HG03175 (cell line): ENCODE measurements at regions not wholly inside any gene's neighbourhood (a gene's known extent, or its start where the extent isn't known, plus 50 kb on each side); places are given as distances from the start of the nearest gene placed in this dataset.
"Not testable (repeated sequence)": the region's sequence is repeated elsewhere in the genome, so short reads cannot be mapped to it uniquely, and the experiment has no call there.

Source experiments
- ATAC-seq: cut with Tn5 transposase; IDR thresholded peaks from one replicate; pipeline ENCODE4 v1.9.1; 2021; ENCODE audit warnings: mild to moderate bottlenecking, moderate library complexity; ENCODE audit not compliant: unreplicated experiment

DNA sequence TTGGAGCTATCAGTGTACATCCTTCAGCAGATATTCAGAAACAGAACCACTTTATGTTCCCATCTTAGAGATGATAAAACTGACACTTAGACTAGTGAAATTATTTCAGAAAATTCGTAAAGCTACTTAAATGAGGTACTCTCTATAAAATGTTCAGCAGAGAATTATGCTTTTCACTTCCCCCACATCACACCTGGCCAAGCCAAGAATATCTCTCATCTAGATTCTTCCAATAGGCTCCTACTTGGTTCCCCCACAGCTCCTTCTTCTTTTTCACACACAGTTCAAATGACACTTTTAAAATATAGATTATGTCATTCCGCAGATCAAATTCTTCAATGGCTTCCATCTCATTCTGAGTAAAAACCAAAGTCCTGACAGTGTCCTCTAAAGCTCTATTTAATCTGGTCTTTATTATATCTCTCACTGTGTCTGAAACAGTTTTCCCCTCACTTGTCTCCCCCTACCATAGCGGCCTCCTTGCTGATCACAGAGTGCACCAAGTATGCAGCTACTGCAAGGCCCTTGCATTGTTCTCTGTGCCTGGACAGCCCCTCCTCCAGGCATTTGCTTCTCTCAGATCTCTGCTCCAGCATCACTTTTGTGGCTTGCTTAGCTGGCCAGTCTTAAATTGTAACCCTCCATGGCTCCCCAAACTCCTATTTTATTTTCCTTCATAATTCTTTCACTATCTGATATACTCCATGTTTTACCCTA is 736.8 kb upstream of the USP15 start:
- ATAC-seq = no peak

DNA sequence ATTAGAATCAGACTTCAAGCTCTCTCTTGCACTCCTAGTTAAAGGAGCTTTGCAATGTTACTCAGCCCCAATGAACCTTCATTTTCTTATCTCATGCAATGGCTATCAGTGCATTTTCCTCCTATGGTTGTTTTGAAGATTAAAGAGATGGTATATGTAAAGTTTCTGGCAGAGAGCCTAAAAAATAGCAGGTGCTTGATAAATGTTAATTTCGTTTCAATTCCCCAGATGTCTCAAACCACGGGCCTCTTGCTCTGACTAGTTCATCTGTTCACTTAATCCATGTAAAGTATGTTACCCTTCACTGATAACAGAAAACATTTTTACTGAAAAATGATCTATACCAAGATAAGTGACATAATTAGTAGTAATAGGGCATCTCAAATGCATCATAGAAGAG is 735.4 kb upstream of the USP15 start:
- no peak for ATAC-seq

DNA sequence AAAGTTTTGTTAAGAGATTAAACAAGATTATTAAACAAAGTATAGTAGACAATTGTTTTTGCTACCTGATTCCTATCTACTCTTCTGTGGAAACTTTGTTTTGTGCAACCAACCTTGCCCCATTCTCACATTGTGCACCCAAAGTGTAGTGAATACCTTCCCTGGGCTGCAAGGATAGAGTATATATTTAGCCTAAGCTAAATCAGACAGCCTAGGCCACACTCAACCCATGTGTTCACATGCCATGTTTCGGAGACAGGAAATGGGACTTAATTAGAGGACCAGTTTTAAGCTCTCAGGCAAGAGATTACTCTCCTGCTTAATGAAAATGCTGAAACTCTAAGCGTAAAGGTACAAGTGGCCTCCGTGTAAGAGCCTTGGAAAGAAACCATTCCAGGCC is 734.9 kb upstream of the USP15 start:
- no peak for ATAC-seq

DNA sequence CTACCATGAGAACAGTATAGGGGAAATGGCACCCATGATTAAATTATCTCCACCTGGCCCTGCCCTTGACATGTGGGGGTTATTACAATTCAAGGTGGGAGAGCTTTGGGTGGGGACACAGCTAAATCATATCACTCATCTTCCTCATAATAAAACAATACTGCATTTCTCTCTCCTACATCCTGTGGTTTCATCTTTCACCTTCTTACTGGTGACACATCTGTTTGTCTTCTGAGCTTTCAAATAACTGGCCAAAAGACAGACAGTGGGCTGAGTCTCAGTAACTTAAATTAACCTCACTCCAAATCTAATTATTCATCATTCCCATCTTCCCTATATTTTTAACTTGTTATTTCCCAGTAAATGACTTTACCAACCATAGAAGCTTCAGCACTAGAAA is 729.7 kb upstream of the USP15 start:
- ATAC-seq = no peak

- ATAC-seq = no peak
These were observed 729.0 kb upstream of the USP15 start for GRCh38 chr12:61531195-61531594.

DNA sequence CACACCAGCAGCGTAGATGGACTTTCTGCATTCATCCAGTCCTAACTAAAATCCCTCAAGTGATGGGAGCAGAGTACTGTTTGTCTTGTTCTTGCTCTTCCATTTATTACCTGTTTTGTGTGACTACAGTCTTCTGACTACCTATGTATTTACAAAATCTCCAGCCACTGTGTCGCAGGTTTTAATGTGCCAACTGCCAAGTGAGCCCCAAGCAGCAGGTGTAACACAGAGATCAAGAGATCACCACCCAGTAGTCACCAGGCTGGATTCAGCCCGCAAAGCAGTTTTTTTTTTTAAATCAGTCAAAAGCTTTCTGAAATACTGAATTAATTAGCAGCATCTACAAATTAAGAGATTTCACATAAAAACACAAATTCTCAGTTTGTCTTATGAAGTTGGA is 724.1 kb upstream of the USP15 start:
- no peak for ATAC-seq

DNA sequence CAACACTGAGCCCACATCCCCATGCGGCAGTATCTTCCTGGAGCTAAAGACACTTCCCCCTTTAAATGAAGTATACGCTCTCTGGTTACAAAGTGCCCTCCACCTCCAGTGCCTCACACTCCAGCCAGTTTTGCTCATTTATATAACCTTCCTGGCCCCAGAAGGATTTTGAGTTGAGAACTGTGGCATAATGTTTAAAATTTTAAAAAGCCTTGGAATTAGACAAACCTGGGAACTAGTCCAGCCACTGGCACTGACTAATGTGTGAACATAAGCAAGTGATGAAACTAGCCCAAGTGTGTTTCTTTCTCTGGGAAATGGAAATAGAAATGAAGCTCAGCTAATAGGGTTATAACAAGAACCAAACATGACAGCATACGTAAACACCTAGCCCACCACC is 723.7 kb upstream of the USP15 start:
- ATAC-seq = no peak

GRCh38 chr12:61538951-61539350 is 721.3 kb upstream of the USP15 start:
- no peak for ATAC-seq

DNA sequence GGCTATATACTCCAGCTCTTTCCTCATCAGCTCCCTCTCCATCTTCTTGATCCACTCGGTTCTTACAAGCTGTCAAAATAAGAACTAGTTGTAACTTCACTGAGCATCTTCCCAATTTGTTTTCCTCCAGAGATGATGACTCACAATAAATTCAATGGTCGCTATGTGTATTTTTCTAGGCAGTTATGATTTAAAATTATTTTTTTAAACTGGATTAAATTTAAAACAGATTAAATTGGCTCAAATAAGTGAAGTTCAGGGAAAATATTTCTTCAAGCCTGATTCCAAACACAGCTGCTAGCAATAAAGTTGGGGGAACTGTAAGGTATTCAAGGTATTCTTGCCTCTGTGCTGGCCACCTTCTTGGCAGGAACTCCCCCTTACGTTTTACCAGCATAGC is 717.7 kb upstream of the USP15 start:
- ATAC-seq = no peak

- ATAC-seq = no peak
These were observed 713.9 kb upstream of the USP15 start for GRCh38 chr12:61546296-61546695.

- ATAC-seq = no peak
These were observed 707.1 kb upstream of the USP15 start for GRCh38 chr12:61553091-61553490.

- no peak for ATAC-seq
These were observed 705.8 kb upstream of the USP15 start for GRCh38 chr12:61554268-61555008.

DNA sequence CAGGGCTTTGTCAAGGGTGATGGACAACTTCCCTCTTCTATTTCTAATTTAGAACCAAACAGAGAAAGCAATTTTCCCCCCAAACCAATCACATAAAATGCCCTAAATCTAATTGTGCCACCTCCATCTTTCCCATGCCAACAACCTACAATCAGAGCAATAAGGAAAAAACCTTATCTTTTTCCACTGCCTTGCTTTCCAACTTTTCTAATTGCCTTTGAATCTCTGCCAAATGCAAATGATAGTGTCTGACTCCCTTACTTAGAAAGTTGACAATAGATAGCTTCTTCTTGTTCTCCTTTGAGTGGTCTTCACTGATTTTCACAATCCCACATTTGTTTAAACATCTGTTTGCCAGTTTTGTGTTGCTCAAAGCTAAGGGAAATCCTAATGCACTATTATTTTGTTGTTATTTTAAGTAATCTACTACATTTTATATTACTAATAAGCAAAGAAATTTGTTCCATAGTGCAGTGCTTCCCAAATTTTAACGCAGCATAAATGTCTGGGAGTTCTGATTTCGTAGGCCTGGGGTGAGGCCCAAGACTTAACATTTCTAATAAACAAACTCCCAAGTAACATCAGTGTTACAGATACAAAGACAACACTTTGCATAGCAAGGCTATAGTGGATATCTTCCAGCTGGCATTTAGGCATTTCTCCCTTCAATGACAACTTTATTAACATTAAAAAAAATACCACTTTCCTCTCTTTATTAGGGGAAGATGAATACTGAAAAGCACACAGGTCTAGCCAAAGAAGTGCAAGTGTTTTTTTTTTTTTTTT is 696.3 kb upstream of the USP15 start:
- ATAC-seq = no peak

DNA sequence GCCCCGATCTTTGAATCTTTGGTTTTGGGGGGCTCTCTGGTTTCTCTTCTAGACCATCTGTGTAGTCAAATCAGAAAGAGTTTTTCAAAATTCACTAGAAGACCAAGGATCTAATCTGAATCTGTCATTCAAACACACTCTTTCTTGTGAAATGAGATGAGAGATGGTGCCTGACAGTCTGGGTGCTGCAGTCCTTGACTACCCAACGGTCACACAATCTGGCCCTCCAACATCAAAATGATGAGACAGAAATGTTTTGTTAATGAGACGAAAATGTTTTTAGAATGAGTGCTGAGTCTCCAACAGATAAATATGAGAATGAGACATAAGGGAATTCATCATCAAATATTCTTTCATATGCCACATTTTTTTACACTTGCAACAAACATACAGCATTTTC is 695.7 kb upstream of the USP15 start:
- ATAC-seq = no peak

DNA sequence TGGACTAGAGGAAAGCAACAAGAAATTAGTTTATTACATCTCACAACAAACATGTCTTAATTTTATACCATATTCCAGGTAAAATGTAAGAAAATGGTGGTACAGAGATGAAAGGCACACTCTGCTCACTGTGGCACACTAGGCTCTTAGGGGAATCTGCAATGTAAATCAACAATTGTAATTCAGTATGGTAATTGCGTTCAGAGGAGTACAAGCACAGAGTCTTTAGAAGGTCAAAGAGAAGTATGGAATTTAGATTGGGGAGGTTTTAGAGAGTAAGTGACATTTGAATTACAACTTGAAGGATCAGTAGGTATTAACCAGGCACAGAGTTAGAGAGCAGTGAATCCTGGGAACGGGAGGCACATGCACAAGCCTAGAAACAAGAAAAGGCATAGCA is 694.0 kb upstream of the USP15 start:
- no peak for ATAC-seq

GRCh38 chr12:61574339-61574738 is 685.9 kb upstream of the USP15 start:
- ATAC-seq = no peak

DNA sequence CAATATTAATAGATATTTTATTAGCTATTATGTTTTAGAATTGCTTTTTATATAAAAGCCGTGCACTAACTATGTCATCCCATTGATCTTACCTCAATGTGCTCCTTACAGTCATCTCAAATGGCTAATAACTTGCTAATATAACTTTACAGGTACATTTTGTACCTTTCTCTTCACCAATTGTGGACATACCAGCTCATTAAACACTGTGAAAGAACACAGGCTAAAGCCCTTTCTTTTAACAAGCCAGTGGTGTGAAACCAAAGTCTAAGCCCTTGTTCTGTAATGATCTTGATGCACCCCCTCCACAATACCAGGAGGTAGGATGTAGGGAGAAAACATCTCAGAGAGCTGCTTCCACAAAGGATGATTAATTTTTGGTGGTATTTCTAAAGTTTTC is 675.3 kb upstream of the USP15 start:
- ATAC-seq = no peak

GRCh38 chr12:61590864-61591263 is 669.3 kb upstream of the USP15 start:
- ATAC-seq = not testable (repeated sequence)

GRCh38 chr12:61610143-61610542 is 650.1 kb upstream of the USP15 start:
- no peak for ATAC-seq

DNA sequence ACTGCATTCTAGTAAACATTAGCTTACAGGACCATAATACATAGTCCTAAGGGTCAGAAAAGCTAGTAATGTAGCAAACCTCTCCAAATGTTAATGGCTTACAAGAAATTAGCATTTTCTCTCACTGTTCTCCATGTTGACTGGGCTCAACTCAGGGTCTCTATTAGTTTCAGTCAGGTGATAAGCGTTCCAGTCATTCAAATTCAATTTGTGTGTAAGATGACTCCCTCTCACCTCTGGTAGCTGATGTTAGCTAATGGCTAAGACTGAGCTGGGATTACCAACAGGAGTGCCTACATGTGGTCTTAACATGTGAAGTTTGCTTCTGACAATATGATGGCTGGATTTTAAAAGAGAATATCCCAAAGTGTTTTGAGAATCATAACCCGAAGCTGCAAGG is 630.5 kb upstream of the USP15 start:
- no peak for ATAC-seq

- ATAC-seq = no peak
These were observed 613.6 kb upstream of the USP15 start for GRCh38 chr12:61646639-61647038.

GRCh38 chr12:61647566-61647965 is 612.6 kb upstream of the USP15 start:
- no peak for ATAC-seq
